H7 (cell line): ENCODE measurements at regions not wholly inside any gene's neighbourhood (a gene's known extent, or its start where the extent isn't known, plus 50 kb on each side); places are given as distances from the start of the nearest gene placed in this dataset.
A peak's percentile ranks its signal among the peaks of the same experiment; 100 is the strongest.

Experiments
- DNase-seq: peaks from one replicate; pipeline ENCODE4 v3.0.0; 2012
- H3K27me3 ChIP-seq: 2 replicates; pipeline ENCODE4 v1.6.0; 2011; ENCODE audit warnings: mild to moderate bottlenecking, low read length; ENCODE audit not compliant: control insufficient read depth, insufficient read depth
- H3K36me3 ChIP-seq: replicated peaks from 2 replicates; pipeline ENCODE4 v1.5.1; 2011; ENCODE audit warnings: low read length; ENCODE audit not compliant: control insufficient read depth, insufficient read depth
- H3K4me3 ChIP-seq: 2 replicates; pipeline ENCODE4 v1.5.1; 2011; ENCODE audit warnings: low read depth, mild to moderate bottlenecking, control low read depth, low read length, moderate library complexity; ENCODE audit not compliant: insufficient read depth

DNA sequence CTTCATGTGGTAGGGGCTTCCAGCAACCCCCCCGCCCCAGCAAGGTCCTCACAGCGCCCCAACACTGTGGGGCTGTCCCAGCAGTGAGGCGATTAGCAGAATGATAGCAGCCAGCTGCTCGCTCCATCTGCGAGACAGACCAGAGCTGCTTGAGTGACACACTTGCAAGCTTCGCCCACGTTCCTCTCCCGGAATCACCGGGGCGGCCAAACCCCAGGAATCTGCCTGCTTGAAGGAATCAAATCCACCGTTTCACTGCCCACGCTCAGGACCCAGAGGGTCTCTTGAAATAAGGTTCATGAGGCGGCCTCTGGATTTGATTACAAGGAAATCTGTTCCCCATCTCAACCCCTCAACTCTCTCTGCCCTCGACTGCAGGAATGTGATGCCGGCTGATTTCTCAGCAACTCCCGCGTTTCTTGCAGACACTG is 356.0 kb downstream of the C16orf95 start:
- DNase-seq, result no peak
- no peaks in the 10 kb centered on the region for H3K27me3 ChIP-seq
- no peaks in the 10 kb centered on the region for H3K36me3 ChIP-seq
- no peak overlapping the region for H3K4me3 ChIP-seq

DNA sequence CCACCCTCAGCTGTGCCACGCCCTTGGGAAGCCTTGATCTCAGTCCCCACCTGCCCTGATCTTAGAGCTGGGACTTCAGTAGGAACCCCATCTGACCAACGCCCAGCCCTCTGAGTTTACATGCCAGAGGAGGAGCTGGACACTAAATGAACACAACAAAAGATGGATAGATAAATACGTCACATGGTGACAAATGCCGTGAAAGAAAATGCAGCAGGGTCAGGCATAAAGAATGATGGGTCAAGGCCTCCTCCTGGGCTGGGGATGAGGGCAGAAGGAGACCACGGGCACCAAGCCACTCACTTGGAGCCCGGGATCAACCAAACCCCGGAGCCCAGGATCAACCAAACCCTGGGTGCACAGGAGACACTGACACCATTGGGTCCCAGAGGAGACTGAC is 354.9 kb downstream of the C16orf95 start:
- no peaks in the 10 kb centered on the region for H3K27me3 ChIP-seq
- H3K36me3 ChIP-seq, result no peaks in the 10 kb centered on the region
- DNase-seq, result no peak
- H3K4me3 ChIP-seq, result no peak overlapping the region

DNA sequence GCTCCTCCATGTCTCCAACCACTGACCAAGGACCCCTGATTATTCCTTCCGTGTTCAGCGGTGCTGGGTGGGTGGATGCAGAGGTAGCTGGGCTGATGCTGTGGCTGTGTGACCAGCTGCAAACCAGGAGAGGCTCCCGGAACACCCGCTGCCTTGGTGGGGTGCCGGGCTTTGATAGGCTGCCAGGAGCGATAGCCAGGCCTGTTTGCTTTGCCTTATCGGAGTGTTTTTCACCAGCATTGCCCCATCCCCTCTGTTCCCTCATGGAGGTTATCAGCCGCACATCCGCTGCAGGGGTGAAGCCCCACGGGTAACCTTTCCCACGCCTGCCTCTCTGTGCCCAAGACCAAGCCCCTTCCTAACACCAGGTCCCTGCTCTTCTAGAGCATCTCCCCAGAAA is 354.3 kb downstream of the C16orf95 start:
- H3K4me3 ChIP-seq, result no peak overlapping the region
- H3K27me3 ChIP-seq, result no peaks in the 10 kb centered on the region
- H3K36me3 ChIP-seq, result no peaks in the 10 kb centered on the region
- DNase-seq, result no peak

DNA sequence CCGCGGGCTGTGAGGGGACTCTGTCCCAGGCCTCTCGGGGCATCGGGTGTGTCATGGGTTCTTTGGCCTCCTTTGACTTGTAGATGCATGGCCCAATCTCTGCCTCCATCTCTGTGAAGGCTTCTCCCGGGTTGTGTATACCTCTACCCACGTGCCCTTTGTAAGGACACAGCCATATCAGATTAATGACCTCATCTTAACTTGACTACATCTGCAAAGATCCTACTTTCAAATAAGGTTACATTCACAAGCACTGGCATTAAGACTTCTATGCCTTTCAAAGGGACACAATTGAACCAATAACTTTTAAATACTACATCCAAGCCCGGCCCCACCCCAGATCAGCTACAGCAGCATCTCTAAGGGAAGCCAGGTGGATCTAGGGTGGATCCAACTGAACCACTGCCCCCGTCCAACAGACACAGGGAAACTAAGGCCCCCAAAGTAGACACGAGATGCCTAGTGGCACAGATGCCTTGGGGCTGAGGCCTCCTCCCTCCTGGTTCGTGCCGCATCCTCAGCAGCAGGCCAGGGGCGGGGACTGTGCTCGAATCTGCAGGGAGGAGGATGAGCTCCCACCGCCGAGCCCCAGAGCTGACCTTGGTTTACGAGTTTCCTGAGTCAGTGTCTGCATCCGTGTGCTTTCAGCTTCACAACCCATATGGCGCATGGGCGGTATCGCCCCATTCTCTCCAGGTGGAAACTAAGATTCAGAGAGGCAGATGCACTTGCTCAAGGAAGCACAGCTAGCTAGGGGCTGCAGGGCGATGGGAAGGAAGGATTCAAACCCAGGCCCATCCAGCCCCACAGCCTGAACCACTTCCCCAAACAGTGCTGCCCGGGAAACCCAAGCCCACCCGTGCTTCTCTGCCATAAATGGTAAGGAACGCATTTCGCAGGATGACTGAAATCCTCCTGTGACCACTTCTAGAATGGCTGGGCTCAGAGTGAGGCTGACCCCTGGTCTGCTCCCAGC is 353.3 kb downstream of the C16orf95 start:
- no peak for DNase-seq
- no peaks in the 10 kb centered on the region for H3K27me3 ChIP-seq
- no peak overlapping the region for H3K4me3 ChIP-seq
- no peaks in the 10 kb centered on the region for H3K36me3 ChIP-seq

DNA sequence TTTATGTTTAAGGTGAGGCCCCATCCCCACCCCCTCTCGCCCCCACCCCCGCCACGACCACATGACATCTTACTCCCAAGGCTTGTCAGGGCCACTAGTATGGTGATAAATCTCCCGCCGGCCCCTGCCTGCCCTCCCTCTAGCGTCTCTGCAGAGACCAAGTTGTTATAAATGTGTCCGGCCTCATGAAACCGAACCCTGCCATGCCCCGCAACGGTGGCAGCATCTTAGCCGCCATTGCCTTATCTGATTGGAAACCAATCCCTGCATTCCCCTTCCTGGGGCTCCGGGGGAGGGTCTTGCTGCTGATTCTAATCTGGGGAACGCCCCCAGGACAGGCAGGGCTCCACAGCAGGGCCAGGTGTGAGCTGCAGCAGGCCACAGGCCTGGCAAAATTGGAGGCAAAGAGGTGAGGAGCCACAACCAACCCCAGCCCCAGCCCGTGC is 352.4 kb downstream of the C16orf95 start:
- peak; percentile 72 for DNase-seq
- H3K4me3 ChIP-seq, result no peak overlapping the region
- no peaks in the 10 kb centered on the region for H3K27me3 ChIP-seq
- no peaks in the 10 kb centered on the region for H3K36me3 ChIP-seq

DNA sequence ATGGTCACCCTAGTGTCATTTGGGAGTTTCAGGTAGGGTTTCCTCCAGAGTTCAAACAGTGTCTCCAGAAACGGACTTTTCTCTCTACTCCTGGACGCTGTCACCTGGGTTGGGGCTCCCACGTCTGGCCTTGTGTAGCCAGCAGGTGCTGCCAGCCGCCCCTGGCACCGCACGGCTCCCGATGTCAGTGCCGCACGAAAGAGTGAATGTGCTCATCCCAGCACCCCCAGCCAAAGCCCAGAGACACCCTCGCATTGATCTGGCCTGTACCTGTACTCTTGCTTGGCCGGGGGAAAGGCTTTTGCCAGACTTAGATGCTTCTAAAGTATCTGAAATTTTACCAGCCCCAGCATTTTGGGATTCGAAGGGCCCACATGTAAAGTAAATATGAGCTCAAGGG is 351.9 kb downstream of the C16orf95 start:
- H3K27me3 ChIP-seq, result no peaks in the 10 kb centered on the region
- H3K4me3 ChIP-seq, result no peak overlapping the region
- H3K36me3 ChIP-seq, result no peaks in the 10 kb centered on the region
- no peak for DNase-seq

DNA sequence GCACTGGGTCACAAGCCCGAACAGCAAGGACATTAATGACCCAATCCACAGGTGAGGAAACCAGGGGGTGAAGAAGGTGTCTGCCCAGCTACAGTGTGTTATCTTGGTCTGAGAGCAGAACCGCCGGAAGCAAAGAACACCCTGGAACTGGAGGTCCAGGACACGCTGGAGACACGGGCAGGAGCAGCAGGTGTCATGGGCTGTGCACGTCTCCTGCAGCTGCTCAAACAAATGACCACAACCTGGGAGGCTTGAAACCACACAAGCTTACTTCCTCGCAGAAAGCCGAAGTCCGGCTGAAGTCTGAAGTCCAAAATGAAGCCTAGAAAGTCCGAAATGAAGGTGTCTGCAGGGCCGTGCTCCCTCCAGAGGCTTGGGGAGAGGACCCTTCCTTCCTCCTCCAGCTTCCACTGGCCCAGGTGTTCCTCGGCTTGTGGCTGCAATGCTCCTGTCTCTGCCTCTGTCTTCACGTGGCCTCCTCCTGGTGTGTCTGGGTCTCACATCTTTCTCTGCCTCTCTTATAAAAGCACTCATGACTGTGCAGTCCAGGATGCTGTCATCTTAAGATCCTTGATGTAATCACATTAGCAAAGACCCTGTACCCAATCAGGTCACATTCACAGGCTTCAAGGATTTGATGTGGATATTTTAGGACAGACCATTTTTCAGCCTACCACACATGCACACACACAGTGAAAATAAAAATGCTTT is 351.2 kb downstream of the C16orf95 start:
- DNase-seq, result no peak
- Histone ChIP-seq H3K27me3 (no peaks in the 10 kb centered on the region), H3K36me3 (no peaks in the 10 kb centered on the region), H3K4me3 (no peak overlapping the region)

DNA sequence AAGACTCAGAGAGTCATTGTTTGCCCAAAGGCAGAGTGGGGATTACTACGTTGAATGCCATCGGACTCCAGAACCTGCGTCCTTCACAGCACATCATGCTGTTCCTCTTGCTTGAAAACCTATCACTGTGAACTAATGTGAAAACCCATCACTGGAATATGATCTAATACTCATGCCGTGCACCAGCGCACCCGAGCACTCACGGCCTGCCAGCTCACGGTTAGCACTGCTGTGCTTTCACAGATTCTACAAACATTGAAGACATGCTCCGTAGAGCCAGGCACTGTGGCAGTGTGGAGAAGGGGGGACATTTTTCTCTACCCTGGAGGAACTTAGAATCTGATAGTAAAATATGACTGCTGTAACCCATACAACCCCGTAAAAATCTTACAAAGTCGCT is 350.4 kb downstream of the C16orf95 start:
- no peak overlapping the region for H3K4me3 ChIP-seq
- H3K36me3 ChIP-seq, result no peaks in the 10 kb centered on the region
- H3K27me3 ChIP-seq, result no peaks in the 10 kb centered on the region
- DNase-seq, result no peak

DNA sequence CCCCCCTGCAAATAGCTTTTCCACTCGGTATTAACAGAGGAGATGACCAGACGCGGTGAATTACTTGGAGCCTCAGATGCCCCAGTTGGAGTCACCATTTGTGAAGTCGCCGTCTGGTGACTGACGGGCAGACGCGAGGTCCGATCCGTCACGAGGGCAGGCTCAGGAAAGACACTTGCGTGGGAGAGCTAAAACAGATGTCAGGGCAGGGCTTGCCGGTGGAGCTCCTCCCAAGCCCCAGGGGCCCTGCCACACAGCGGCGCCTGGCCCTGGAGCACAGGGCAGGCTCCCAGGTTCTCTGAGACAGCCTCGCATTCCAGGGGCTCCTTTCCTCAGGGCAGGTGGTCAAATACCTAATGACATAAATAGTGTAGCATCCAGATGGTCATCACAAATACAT is 348.3 kb downstream of the C16orf95 start:
- Histone ChIP-seq H3K4me3 (no peak overlapping the region), H3K36me3 (no peaks in the 10 kb centered on the region), H3K27me3 (no peaks in the 10 kb centered on the region)
- no peak for DNase-seq

DNA sequence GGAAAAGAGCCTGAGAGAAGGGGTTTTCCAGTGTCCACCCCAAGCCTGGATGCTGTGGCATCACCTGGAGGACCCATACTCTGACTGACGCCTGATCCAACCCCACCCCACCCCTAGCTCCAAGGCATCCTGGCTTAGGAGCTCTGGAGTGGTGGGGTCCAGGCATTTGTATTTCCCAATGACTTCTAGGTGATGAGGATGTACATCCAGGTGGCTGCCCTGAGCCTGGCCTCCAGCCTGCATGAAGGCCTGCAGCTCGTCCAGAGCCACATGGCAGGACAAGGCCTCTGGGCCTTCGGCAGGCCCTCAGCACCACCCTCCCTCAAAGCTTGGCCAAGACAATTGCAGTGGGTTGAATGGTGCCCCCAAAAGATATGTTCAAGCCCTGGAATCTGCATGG is 347.5 kb downstream of the C16orf95 start:
- DNase-seq, result no peak
- Histone ChIP-seq H3K4me3 (no peak overlapping the region), H3K27me3 (no peaks in the 10 kb centered on the region)

DNA sequence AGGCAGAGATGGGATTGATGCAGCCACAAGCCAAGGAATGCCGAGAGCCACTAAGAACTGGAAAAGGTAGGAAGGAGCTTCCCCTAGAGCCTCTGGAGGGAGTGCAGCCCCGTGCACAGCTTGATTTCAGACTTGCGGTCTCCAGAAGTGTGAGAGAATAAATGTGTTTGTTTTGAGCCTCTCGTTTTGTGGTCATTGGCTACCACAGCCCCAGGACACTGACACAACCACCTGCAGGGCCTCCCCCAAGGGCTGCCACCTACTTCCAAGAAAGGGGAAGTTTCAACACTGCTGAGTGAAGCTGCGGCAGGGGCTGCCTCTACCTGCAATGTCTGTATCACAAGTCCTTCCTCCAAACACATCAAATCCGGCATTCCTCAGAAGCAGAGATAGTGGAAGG is 346.9 kb downstream of the C16orf95 start:
- no peaks in the 10 kb centered on the region for H3K36me3 ChIP-seq
- no peak for DNase-seq
- H3K27me3 ChIP-seq, result no peaks in the 10 kb centered on the region
- H3K4me3 ChIP-seq, result no peak overlapping the region

More for the DNA sequence above, 347.5 kb downstream of the C16orf95 start:
- no peaks in the 10 kb centered on the region for H3K36me3 ChIP-seq

DNA sequence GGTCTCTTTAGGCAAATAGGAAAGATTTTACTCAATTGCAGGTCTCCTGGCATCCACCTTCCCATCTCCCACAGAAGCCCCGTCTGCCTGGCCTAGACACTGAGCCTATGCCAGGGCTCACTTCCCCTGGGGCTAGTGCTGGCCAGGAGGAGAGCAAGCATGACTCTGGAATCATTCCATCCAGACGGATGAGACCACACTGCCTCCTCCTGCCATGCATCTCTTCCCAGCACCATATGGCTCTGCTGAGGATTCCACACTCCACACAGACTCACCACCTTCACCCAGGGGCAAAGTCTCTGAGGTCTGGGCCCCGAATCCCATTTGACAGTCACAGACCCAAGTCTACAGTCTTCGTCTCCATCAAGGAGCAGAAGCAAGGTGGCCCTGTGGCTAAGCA is 346.5 kb downstream of the C16orf95 start:
- H3K36me3 ChIP-seq, result no peaks in the 10 kb centered on the region
- DNase-seq, result no peak
- no peaks in the 10 kb centered on the region for H3K27me3 ChIP-seq
- no peak overlapping the region for H3K4me3 ChIP-seq

DNA sequence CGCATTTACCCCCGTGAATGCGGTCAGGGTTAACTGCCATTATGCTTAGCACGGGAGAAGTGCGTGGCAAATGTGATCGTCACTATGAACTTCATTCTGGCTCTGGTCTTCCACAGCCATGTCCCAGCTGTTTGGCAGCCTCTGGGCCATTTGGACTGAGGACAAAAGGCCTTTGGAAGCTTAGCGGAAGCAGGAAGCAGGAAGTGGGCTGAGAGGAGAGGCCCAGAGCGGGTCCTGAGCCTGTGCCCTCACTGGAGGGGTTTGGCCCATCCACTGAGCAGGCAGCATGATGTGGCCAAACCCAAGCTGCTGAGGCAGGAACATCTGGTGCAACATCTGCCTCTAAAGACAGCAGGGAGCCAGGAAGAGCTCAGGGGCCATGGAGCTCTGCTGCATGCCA is 345.9 kb downstream of the C16orf95 start:
- H3K36me3 ChIP-seq, result no peaks in the 10 kb centered on the region
- H3K4me3 ChIP-seq, result no peak overlapping the region
- no peaks in the 10 kb centered on the region for H3K27me3 ChIP-seq
- no peak for DNase-seq

DNA sequence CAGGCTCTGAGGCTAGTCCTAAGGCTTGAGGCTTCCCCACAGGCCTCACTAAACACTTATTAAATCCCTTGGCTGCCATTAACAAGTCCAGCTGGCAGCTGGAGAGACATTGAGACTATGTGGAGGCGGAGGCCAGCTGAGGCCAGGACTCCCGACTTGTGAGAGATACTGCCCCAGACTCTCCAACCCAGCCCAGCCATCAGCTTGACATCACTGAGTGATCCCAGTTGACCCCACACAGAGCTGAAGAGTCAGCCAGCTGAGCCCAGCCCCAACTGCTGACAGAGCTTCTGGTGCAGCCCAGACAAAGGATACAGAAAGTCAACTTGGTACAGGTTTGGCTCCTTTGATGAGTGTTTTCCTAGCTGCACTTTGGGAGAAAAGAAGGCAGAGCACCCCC is 343.1 kb downstream of the C16orf95 start:
- H3K27me3 ChIP-seq, result no peaks in the 10 kb centered on the region
- H3K4me3 ChIP-seq, result no peak overlapping the region
- no peaks in the 10 kb centered on the region for H3K36me3 ChIP-seq
- DNase-seq, result no peak

DNA sequence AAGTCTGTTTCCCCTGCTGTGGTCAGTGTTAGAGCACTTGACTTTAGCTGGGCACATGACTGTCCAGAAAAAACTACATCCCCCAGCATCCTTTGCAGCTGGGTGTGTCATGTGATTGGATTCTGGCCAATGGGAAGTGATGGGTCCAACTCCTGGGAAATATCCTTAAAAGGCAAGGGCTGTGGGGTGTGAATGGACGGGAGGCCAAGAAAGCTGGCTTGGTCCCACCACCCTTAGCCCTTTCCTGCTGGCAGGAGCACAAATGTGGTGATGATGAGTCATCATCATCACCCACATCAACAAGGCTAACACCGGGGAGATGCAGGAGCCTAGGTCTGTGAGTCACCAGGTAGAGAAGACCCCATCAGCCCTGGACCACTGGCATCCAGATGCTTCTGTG is 341.7 kb downstream of the C16orf95 start:
- peak; percentile 88 for DNase-seq
- H3K27me3 ChIP-seq, result no peaks in the 10 kb centered on the region
- H3K4me3 ChIP-seq, result no peak overlapping the region
- H3K36me3 ChIP-seq, result no peaks in the 10 kb centered on the region
